IgD-negative memory B cell (primary cell): ENCODE measurements at regions not wholly inside any gene's neighbourhood (a gene's known extent, or its start where the extent isn't known, plus 50 kb on each side); places are given as distances from the start of the nearest gene placed in this dataset.

Experiments
- H3K27ac Mint-ChIP-seq, 3 donors: one replicate each; pipeline ENCODE4 v1.8.0; 2020 to 2022; ENCODE audit warnings: mild to moderate bottlenecking in 3 of 3, mixed read lengths in 3 of 3, moderate library complexity in 1 of 3
- H3K27me3 Mint-ChIP-seq: one replicate; pipeline ENCODE4 v1.8.0; 2021; ENCODE audit warnings: mixed read lengths
- H3K36me3 Mint-ChIP-seq: one replicate; pipeline ENCODE4 v1.8.0; 2020; ENCODE audit warnings: mild to moderate bottlenecking, mixed read lengths
- H3K4me1 Mint-ChIP-seq, 3 donors: one replicate each; pipeline ENCODE4 v1.8.0; 2020 to 2022; ENCODE audit warnings: mixed read lengths in 3 of 3, mild to moderate bottlenecking in 1 of 3
- H3K4me3 Mint-ChIP-seq, 4 donors: one replicate each; pipeline ENCODE4 v1.8.0; 2020 to 2022; ENCODE audit warnings: mild to moderate bottlenecking in 4 of 4, mixed read lengths in 4 of 4, moderate library complexity in 3 of 4
- H3K9me3 Mint-ChIP-seq, 3 donors: one replicate each; pipeline ENCODE4 v1.8.0; 2020 to 2021; ENCODE audit warnings: mixed read lengths in 3 of 3, mild to moderate bottlenecking in 1 of 3

- Mint-ChIP-seq H3K4me1 (no peaks in the 10 kb centered on the region), H3K9me3 (peaks cover 10 to 21% (median 12%) of the 10 kb centered on the region in 3 donors), H3K27ac (no peak overlapping the region)
Observed at GRCh38 chr14:79960288-79960687, 251.0 kb downstream of the DIO2 start.

DNA sequence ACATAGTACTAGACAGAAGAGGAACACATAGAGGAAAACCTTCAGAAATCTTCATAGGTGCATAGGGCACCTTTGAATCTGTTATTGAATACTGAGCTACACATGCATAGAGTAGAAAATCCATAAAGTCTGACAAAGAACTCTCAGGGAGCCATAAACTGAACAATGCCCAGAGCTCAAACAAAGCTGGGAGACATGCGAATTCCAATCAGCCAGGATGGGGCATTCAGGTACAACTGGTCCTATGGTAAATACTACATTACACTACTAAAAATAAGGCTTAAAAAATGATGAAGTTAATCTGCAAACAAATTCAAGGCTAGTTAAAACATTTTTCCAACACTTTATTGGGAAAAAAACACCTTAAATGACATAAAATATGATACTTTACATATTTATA, 259.7 kb downstream of the DIO2 start:
- no peaks in the 10 kb centered on the region for H3K4me1 Mint-ChIP-seq
- peaks cover 6 to 11% (median 7%) of the 10 kb centered on the region in 3 donors for H3K9me3 Mint-ChIP-seq
- H3K27me3 Mint-ChIP-seq, result no peaks in the 10 kb centered on the region
- no peak overlapping the region for H3K27ac Mint-ChIP-seq
- H3K36me3 Mint-ChIP-seq, result peaks cover 2% of the 10 kb centered on the region
- H3K4me3 Mint-ChIP-seq, result no peak overlapping the region

More at GRCh38 chr14:79960288-79960687, 251.0 kb downstream of the DIO2 start:
- no peaks in the 10 kb centered on the region for H3K27me3 Mint-ChIP-seq
- no peaks in the 10 kb centered on the region for H3K36me3 Mint-ChIP-seq
- H3K4me3 Mint-ChIP-seq, result no peak overlapping the region

- Mint-ChIP-seq H3K36me3 (peaks cover 2% of the 10 kb centered on the region), H3K4me3 (no peak overlapping the region), H3K27me3 (no peaks in the 10 kb centered on the region), H3K4me1 (no peaks in the 10 kb centered on the region), H3K27ac (no peak overlapping the region), H3K9me3 (peaks cover 0 to 5% (median under 1%) of the 10 kb centered on the region in 3 donors)
Observed at GRCh38 chr14:79949906-79950305, 261.4 kb downstream of the DIO2 start.

DNA sequence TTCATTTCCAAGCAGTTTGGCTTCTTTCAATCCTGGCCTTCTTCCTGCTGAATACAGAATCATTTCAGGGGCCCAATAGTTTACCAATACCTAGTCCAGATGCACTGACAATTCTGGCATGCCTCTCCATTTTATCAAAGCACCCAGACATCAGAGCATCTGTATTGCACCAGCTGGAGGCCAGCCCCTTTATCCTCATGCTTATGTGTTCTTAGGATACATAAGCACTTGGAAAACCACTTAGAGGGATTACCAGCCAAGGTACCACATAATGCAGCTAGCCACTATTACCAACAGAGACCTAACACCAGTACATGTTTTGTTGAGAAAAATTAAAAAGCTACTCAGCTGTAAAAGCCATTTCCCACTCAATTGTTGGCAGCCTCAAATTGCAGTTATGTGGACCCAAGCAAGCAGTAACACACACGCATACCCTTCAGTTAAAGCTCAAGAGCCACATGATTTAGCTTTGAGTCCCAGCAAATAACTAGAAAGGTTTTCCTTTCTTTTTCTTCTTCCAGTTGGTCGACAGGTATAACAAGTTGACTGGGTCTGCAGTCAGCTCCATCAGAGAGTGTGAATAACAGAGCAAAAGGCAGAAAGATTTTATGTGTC, 263.8 kb downstream of the DIO2 start:
- H3K36me3 Mint-ChIP-seq, result peaks cover 2% of the 10 kb centered on the region
- no peak overlapping the region for H3K27ac Mint-ChIP-seq
- H3K9me3 Mint-ChIP-seq, result peaks cover 0 to 3% (median 0%) of the 10 kb centered on the region in 3 donors
- H3K4me3 Mint-ChIP-seq, result no peak overlapping the region
- H3K27me3 Mint-ChIP-seq, result no peaks in the 10 kb centered on the region
- H3K4me1 Mint-ChIP-seq, result no peaks in the 10 kb centered on the region

DNA sequence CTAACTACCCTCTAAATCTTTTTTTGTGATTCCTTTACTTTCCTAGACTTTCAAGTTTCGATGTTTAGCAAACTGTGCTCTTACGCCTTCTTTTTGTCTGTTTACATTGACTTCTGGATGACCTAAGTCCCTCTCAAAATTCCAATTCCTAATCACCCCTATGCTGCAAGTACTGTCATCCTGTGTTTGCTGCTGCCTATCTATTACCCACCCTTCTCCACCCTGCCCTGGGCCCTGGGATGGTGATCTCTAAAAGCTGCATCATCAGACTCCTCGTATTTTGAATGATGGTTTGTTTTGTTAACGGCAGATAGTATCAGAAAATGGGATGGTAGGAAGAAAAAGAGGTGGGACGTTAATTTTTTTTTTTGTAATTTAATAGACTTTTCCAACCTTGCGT, 272.1 kb downstream of the DIO2 start:
- no peaks in the 10 kb centered on the region for H3K4me1 Mint-ChIP-seq
- no peaks in the 10 kb centered on the region for H3K36me3 Mint-ChIP-seq
- H3K9me3 Mint-ChIP-seq, result peaks cover 2 to 3% (median 3%) of the 10 kb centered on the region in 3 donors
- no peak overlapping the region for H3K27ac Mint-ChIP-seq
- H3K4me3 Mint-ChIP-seq, result no peak overlapping the region
- no peaks in the 10 kb centered on the region for H3K27me3 Mint-ChIP-seq

GRCh38 chr14:79938185-79938584, 273.1 kb downstream of the DIO2 start:
- Mint-ChIP-seq H3K4me1 (no peaks in the 10 kb centered on the region), H3K27me3 (no peaks in the 10 kb centered on the region), H3K27ac (no peak overlapping the region), H3K9me3 (peaks cover 2 to 5% (median 3%) of the 10 kb centered on the region in 3 donors), H3K36me3 (no peaks in the 10 kb centered on the region), H3K4me3 (no peak overlapping the region)

GRCh38 chr14:79937433-79937832, 273.9 kb downstream of the DIO2 start:
- Mint-ChIP-seq H3K27me3 (no peaks in the 10 kb centered on the region), H3K9me3 (peaks cover 2 to 5% (median 3%) of the 10 kb centered on the region in 3 donors), H3K27ac (no peak overlapping the region), H3K4me3 (no peak overlapping the region), H3K4me1 (no peaks in the 10 kb centered on the region), H3K36me3 (no peaks in the 10 kb centered on the region)

- Mint-ChIP-seq H3K27me3 (no peaks in the 10 kb centered on the region), H3K4me1 (no peaks in the 10 kb centered on the region), H3K9me3 (peaks cover 10 to 20% (median 11%) of the 10 kb centered on the region in 3 donors), H3K36me3 (no peaks in the 10 kb centered on the region), H3K27ac (no peak overlapping the region), H3K4me3 (no peak overlapping the region)
Observed at GRCh38 chr14:79924551-79924950, 286.8 kb downstream of the DIO2 start.

DNA sequence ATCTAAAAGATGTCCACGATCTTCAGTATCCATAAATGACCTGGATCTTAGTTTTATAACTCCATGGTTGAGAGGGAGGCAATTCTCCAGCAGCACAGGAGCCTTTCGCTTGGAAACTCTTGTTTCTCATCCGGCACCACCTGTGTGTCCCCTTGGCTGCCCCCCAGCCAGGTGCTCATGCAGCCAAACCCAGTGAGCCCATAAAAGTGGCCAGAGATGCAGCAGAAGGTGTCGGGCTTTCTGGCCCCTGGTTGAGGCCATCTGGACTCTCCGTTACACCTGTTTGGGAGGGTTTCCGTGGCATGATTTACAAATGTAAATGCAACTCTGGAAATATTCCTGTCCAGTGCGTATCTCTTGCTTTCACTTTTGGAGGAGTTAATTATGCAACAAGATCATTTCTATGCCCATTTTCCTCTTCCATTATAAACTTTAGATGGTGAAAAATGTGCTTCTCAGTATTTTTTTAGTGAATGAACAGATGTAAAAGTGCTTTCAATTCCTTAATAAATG, 291.1 kb downstream of the DIO2 start:
- no peaks in the 10 kb centered on the region for H3K36me3 Mint-ChIP-seq
- peaks cover 5 to 18% (median 9%) of the 10 kb centered on the region in 3 donors for H3K9me3 Mint-ChIP-seq
- no peaks in the 10 kb centered on the region for H3K4me1 Mint-ChIP-seq
- no peak overlapping the region for H3K27ac Mint-ChIP-seq
- no peak overlapping the region for H3K4me3 Mint-ChIP-seq
- H3K27me3 Mint-ChIP-seq, result no peaks in the 10 kb centered on the region
